ENCODE measurements at regions not wholly inside any gene's neighbourhood (a gene's known extent, or its start where the extent isn't known, plus 50 kb on each side); places are given as distances from the start of the nearest gene placed in this dataset.

DNA sequence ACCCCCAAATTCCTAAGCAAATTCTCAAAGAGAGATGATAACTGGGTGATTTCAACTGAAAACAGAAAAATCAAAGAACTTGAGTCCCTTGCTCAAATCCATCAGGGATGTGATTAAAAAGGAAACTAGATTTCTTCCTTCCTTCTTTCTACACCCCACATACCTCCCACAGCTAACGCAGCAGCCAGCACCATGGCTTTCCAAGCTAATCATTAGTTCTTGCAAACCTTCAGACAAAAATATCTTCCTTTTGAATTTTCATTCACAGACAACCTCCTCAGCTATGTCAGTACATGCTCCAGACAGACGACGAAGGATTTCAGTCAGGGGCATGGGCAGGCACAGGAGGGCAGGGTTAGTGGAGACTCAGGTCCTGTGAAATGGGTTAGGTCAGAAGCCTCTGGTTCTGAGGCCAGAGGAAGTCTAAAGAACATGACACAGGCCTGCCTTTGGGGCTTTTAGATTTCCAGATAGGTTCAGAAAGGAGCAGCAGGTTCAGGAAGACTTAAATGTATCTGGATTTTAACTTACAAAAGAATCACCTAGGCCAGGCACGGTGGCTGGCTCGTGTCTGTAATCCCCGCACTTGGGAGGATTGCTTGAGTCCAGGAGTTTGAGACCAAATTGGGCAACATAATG lies 173.7 kb upstream of the NFIB start:
- dilution Hi-C loops (cut with MboI; ENCODE audit: extremely low pct_ligation_motif_present, low sequenced_read_pairs), result no loop called here
- ChIA-PET CTCF (interaction anchor here (0.9 kb wide), 1 partner anchor 13 kb away, joined by 3 read pairs; no protein-coding TSS in a partner anchor), POLR2A (no interaction called here)
- Histone ChIP-seq H3K27me3 (ENCODE audit: control insufficient read depth in 2 of 2, insufficient read depth in 2 of 2, low read length in 2 of 2) (no peaks in the 10 kb centered on the region), H3K9me3 (replicated peaks; ENCODE audit: control insufficient read depth, insufficient read depth, low read length) (no peaks in the 10 kb centered on the region), H3K36me3 (ENCODE audit: control insufficient read depth in 2 of 2, extremely low read depth in 1 of 2, insufficient read depth in 2 of 2, low read length in 2 of 2) (no peaks in the 10 kb centered on the region), H3K4me3 (replicated peaks in 1 of 3; ENCODE audit: insufficient read depth in 1 of 3, low read depth in 1 of 3, low read length in 3 of 3) (no peak overlapping the region), H3K9me1 (replicated peaks; ENCODE audit: control insufficient read depth, extremely low read depth, insufficient read depth, low read length) (no peaks in the 10 kb centered on the region), H3K79me2 (ENCODE audit: control insufficient read depth, insufficient read depth, low read length) (no peaks in the 10 kb centered on the region), H3K9ac (replicated peaks; ENCODE audit: extremely low read depth, insufficient read depth, low read length) (no peak overlapping the region), H4K20me1 (replicated peaks; ENCODE audit: control insufficient read depth, extremely low read depth, insufficient read depth, low read length) (no peaks in the 10 kb centered on the region), H3K4me1 (ENCODE audit: control insufficient read depth, extremely low read depth, insufficient read depth, low read length) (peaks cover 12% of the 10 kb centered on the region), H3K27ac (ENCODE audit: insufficient read depth, low read depth, low read length) (no peak overlapping the region), H2AFZ (ENCODE audit: low read depth, low read length) (no peak overlapping the region), H3K4me2 (ENCODE audit: insufficient read depth, low read length) (no peak overlapping the region)
- no peak for FAIRE-seq
- no peak for TF ChIP-seq MYC (IDR thresholded peaks at IDR 0.05; ENCODE audit: low read depth, low read length)
- no peak for TF ChIP-seq CTCF (IDR thresholded peaks at IDR 0.05; ENCODE audit: extremely low read depth in 1 of 2, insufficient read depth in 1 of 2, low read depth in 1 of 2, low read length in 2 of 2)
- no peak for TF ChIP-seq POLR2A (IDR thresholded peaks at IDR 0.05; ENCODE audit: low read depth, low read length)
- TF ChIP-seq EZH2 (IDR thresholded peaks at IDR 0.05; ENCODE audit: borderline replicate concordance, low read depth, low read length, severe bottlenecking), result no peak
- TF ChIP-seq FOS (IDR thresholded peaks at IDR 0.05; ENCODE audit: borderline replicate concordance, insufficient read depth, low read length), result no peak
- TF ChIP-seq JUN (IDR thresholded peaks at IDR 0.05; ENCODE audit: borderline replicate concordance, insufficient read depth, insufficient read length, low read depth), result no peak
- TF ChIP-seq POLR2AphosphoS5 (IDR thresholded peaks at IDR 0.05; ENCODE audit: insufficient read depth, low read depth, low read length), result no peak
- TF ChIP-seq GATA2 (IDR thresholded peaks at IDR 0.05; ENCODE audit: insufficient read depth, insufficient read length, low read depth, low read length), result no peak
- TF ChIP-seq, protein P1, sequence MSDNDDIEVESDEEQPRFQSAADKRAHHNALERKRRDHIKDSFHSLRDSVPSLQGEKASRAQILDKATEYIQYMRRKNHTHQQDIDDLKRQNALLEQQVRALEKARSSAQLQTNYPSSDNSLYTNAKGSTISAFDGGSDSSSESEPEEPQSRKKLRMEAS (IDR thresholded peaks at IDR 0.05; ENCODE audit: insufficient read depth, insufficient read length), result no peak
- no peak for DNase-seq (ENCODE audit: low read depth, low spot score)
- BruUV-seq (replicated peaks), result no TSS peak
- intact Hi-C loops (cut with micrococcal nuclease), result no loop called here
